ENCODE measurements at regions not wholly inside any gene's neighbourhood (a gene's known extent, or its start where the extent isn't known, plus 50 kb on each side); places are given as distances from the start of the nearest gene placed in this dataset.
"Not testable (repeated sequence)": the region's sequence is repeated elsewhere in the genome, so short reads cannot be mapped to it uniquely, and the experiment has no call there.

DNA sequence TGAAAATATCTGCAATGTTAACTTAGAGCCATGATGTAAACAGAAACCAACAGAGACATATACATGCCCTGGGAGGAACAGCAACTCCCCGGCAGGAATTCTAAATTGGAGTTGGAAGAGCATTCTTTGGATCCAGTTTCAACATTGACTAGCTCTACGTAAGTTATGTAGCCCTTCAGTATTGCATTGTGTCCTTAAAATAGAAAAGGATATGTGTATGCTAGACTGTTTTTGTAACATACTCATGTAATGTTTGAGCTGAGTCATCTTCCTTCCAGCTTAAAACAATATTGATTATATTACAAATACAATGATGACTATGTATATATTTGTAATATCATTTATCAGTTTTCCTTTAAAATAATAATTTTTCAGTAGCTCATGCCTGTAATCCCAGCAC lies 1422.2 kb upstream of the PCDH20 start:
- DNase-seq: no peak

DNA sequence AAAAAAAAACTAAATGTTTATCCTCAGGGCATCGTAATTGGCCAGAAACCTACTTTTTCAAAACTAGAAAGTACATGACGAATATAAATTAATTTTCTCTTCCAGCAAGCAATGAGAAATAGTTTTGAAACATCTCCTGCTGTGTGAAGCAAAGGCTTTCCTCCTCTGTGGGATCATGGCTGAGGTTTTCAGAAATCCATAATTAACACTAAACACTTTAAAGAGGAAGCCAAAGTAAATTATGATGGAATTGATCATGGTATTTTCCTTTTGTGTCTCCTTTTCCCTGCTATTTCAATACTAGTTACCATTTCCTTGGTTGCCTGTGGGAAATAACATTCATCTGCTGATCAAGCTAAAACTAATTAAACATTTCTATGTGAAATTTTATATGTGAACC lies 1413.8 kb upstream of the PCDH20 start:
- no peak for DNase-seq

DNA sequence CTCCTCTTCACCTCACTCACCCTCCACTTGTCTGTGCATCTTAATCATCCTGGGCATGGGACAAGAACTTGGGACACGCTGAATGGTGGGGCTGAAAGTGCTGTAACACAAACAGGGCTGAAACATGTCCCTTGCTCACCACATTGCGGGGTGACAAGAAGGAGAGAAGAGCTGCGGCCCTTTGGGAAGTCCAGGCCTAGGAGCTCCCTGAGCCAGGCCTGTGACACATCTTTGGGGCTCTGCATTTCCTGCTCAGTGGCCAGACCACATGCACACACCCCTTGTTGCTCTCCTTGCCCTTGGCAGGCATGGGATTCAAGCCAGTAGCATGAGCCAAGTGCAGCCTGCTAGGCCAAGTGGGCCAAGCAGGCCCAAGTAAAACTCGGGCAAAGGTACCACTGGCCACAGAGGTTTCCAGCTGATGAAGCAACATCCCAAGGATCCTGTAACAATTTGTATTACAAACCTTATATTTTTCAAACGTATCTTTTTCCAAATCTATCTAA lies 1384.3 kb upstream of the PCDH20 start:
- no peak for DNase-seq

DNA sequence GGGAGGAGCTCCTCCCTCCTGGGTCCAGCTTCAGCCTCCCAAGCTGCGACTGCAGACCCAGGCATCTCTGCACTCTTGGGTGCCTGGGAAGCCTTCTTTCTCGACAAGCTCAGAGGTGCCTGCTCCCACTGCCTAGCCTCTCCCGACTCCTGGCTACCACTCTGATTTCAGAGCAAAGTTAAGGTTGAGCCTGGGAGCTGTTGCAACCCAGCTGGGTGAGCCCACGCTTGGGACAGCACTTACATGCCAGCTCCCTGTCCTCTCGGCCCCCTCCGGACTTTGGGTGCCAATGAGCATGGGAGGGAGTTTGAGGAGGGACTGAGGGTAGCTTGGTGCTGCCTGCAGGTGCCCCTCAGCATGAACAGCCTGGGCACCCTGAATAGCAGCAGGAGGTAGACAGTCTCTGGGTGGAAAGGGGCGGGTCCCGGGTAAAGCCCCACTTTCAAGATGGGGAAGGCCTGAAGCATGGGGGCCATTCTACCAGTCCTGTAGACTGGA lies 1383.4 kb upstream of the PCDH20 start:
- no peak for DNase-seq

DNA sequence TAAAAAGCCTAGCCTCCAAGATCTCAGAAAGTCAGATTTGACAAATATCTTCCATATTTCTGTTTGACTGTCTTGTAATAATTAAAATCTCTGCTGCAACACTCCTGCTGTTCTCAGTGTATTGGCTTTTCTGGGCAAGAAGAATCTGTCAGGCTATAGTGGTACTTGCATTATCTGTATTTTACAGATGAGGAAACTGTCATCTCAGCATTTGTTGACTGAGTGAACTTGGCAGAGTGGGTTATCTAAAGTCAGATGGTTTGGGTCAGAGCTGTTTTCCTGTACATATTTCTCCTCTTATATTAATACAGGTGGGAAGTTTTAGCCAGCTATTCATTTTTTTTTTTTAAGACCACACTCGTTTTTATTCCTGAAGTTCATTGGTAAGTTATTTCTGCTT lies 1378.2 kb upstream of the PCDH20 start:
- DNase-seq: no peak

DNA sequence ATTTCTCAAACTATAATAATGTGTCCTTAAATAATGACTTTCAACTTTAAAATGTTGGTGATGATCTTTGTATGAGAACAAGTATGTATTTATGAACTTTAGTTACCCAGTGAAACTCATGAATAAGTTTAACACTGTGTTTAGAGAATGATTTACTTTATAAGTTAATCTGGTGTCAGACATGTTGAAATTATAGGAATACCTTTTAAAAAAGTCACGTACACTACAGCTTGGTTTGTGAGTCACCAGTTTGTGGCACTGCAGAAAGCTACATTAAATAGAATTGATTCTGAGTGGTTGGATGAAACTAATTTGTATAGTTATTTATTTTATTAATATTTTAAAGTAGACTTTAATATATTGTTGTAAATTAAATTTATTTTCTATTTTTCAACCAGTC lies 1366.2 kb upstream of the PCDH20 start:
- DNase-seq: no peak

DNA sequence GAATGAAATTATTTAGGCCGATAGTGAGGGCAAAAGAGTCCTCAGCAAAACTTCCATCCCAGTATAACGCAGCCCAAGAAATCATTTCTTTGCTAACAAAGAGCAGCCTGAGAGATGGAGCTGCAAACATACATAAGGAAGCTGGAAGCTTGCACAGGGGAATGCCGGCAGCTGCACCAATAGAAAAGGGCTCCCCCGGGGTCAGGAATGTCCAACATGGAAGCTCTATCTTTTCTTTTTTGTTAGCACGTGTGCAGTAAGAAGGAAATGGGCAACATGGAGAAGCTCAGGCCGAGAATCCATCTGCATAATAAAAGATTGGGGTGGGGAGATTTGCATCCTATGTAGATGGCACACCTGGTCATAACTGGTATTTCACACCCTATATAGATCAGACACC lies 1363.5 kb upstream of the PCDH20 start:
- DNase-seq: no peak

DNA sequence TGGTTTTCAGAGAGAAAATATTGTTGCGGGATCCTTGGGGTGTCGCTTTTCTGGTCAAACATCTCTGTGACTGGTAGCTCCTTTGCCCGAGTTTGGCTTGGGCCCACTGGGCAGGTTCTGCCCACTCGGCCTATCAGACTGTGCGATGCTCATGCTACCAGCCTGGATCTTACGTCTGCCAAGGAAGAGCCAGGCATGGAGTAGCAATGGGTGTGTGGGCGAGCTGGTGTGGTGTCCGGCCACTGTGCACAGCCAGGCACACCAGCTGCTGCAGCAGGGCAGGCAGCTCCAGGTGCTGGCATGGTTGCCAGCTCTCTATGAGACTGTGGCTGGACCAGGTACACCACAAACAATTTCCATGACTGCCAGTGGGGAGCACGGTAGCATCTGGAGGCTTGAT lies 1351.8 kb upstream of the PCDH20 start:
- DNase-seq: no peak

DNA sequence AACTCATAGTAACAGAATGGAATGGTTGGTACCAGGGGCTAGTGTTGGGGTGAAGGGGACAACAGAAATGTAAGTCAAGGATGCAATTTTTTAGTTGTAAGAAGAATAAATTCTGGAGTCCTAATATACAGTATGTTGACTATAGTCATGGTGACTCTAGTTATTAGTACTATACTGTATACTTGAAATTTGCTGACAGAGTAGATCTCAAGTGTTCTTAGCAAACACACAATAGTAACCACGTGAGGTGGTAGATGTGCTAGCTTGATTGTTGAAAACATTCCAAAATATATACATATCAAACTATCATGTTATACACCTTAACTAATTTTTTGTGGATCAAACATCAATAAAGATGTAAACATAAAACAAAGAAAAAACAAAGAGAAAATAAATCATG lies 1345.1 kb upstream of the PCDH20 start:
- no peak for DNase-seq

DNA sequence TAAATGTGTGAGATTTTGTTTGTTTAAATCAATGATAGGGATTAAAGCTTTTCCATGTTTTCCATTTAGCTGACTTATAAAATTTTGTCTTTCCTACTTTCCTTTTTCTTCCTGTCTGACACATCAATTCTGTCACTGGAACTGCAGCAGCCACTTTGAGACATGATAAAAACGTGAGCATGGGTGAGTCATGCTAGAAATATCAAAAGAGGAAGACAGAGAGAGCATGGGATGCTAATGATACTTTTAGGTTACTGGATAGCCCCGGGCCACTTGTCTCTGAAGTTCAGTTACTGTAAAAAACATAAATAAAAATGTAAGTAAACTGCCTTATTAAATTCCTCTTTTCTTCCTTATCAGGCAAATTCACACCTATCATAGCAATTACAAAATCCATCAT lies 1332.0 kb upstream of the PCDH20 start:
- no peak for DNase-seq

DNA sequence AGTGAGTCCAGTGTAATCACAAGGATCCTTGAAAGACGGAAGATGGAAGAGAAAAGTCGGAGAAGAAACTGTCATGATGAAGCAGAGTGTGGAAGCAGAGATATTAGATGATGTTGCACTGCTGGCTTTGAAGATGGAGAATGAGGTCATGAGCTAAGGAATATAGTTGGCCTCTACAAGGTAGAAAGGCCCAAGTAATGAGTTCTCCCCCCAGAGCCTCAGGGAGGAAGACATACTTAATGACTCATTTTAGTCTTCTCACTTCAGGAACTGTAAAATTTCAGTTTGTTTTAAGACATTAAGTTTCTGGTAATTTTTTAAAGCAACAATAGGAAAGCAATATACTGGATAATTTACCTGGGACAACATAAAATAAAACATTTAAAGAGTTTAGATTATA lies 1331.5 kb upstream of the PCDH20 start:
- no peak for DNase-seq

DNA sequence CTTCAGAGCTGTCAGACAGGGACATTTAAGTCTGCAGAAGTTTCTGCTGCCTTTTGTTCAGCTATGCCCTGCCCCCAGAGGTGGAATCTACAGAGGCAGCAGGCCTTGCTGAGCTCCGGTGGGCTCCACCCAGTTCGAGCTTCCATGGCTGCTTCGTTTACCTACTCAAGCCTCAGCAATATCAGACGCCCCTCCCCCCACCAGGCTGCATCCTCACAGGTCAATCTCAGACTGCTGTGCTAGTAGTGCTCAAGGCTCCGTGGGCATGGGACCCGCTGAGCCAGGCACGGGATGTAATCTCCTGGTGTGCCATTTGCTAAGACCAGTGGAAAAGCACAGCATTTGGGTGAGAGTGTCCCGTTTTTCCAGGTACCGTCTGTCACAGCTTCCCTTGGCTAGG lies 1314.1 kb upstream of the PCDH20 start:
- not testable (repeated sequence) for DNase-seq

DNA sequence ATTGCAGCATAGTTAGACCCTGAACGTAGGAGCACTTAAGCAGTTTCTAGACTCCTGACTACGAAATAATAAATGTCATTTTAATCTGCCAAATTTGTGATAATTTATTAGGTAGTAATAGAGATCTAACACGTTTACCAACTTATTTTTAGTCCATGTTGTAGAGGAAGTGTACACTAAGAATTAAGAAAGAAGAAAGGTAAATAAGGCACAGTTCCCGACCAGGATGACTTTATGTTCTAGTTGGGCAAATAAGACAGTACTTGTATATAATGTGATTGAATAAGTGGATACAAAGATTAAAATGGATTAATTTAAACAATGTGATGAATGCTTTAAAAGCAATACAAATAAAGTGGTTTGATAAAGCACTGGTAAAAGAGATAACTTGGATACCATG lies 1306.2 kb upstream of the PCDH20 start:
- DNase-seq: no peak

DNA sequence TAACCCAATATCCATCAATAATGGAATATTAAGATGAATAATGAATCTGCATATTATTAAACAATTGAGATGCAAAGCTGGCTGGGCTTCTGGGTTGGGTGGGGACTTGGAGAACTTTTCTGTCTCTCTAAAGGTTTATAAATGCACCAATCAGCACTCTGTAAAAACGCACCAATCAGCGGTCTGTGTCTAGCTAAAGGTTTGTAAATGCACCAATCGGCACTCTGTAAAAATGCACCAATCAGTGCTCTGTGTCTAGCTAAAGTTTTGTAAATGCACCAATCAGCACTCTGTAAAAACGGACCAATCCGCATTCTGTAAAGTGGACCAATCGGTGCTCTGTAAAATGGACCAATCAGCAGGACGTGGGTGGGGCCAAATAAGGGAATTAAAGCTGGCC lies 1296.3 kb upstream of the PCDH20 start:
- DNase-seq: not testable (repeated sequence)

DNA sequence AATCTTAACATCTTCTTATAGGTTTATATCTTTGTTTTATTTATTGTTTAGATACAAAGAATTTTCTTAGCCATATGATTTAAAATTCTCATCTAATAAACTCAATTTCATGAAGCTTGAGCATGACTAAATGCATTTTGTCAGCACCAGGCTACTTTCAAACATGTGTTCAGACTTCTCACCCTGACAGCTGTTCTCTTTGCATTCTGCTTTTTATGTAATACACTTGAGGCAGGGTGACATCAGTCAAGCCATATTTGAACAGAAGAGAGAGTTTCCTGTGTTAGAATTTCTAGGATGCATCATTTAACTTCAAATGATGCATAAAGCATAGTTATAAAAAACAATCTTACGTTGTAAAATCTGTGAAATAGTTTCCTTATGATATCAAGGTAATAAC lies 1295.1 kb upstream of the PCDH20 start:
- no peak for DNase-seq

DNA sequence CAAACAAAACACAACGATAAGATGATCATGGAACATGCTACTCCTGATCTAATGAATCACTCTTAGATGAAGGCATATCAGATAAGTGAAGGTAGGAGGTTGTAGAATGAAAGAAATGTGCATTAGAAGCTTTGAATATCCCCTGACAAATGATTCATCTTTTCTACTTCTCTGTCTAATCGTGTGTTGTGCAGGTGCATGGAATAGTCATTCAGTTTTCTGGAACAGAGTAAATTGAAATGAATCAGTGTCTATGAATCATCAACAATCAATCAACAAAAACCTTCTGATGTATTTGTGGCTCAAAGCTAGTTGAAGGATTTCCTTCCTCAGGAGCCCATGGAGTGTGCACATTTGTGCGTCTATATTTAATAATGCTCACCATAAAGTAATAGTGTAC lies 1290.4 kb upstream of the PCDH20 start:
- no peak for DNase-seq

DNA sequence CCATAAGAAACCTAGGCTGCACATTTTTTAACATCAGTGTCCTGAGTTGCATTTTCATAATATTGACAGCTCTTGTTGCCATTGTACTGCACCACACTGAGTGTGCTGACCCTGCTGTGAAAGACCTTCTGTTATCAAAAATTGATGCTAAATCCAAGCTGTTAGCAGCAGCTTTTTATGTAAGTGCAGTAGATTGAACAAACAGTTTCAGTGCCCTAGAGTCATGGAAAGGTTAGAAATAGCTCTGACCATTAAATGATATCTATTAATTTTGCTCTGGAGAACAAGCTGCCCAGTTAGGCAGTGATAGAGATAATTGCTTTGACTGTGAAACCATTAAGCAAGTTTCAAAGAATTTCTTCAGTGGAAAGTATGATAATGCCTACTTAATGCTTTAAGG lies 1289.2 kb upstream of the PCDH20 start:
- DNase-seq: no peak

DNA sequence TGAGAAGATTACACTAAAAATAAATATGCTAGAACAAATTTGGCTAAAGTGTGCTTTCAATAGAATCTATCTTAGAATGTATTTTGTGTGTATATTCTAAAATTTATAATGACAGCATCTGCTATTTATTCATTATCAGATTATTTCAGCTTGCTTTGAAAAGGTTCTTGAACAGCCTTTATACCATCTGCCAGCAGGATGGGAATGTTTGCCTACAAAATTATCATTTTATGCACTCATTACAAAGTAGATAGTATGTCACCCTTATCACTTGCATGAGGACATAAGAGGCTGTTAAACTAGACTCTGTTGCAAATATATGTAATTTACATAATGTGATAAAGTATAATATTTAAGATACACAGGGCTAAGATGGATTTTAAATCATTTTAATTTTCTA lies 1286.9 kb upstream of the PCDH20 start:
- DNase-seq: no peak

DNA sequence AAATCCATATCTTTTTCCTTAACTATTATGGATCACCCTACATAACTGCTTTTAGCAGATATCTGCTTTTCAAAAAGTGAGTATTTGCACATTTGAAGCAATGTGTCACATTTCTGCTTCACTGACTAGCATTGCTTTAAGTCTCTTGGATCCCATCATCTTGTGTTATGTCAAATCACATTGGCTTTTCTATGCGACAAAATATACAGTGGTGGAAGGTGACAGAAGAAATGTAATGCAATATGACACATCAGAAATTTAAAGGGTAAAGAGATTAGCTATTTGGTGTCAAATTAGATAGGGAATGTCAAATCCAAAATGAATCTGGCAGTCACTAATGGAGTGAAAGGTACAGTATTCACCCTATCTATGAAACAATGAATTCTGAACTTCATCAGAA lies 1282.1 kb upstream of the PCDH20 start:
- DNase-seq: no peak

DNA sequence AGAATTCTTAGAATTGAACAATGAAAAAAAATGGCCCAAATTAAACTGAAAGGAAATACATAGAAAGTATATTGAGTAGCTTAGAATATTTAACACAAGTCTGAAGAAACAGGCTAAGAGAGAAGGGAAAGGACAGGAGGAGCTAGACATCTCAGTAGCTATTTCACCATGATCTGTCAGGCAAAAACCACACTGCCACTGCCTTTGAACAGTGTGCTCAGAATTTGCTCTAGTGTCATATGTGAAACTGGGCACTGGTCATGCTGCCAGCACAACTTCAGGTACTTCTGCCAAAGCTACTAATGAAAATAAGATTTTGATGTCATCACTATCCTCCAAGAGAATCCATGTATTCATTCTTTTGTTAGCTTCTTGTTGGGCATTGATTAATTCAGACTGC lies 1280.8 kb upstream of the PCDH20 start:
- DNase-seq: no peak

DNA sequence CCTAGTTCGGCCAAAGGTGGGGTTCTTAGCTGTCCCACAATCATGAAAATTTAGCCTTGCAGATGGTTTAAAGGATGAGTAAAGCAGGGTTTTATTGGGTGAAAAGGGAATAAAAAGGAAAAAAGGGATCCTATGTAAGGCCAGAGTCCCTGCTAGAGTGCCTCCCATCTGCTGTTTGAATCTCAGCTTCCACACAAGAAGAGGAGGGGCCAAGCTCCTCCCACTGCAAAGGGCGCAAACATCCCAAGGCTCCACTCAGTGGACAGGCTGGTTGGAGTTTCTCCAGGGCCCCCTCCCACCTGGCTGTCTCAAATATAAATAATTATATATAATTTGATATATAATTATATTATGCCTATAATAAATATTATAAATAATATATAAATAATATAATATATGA lies 1272.1 kb upstream of the PCDH20 start:
- no peak for DNase-seq

DNA sequence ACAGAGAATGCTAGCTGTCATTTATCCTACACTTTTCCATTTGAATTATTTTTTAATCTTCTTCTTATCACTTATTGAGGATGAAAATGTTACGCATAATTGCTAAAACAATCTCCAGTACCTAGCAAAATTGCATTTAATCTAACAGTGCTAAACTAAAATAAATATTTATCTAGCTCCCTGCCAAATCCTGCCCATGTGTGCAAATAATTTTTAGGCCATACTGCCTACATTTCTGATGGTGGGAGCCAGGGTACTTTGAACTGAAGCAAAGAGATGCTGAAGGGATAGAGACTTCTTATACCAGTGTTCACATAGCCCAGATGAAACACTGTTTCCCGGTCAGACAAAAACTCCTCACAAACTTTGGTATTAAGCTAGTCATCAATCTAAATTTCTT lies 1268.7 kb upstream of the PCDH20 start:
- DNase-seq: no peak

DNA sequence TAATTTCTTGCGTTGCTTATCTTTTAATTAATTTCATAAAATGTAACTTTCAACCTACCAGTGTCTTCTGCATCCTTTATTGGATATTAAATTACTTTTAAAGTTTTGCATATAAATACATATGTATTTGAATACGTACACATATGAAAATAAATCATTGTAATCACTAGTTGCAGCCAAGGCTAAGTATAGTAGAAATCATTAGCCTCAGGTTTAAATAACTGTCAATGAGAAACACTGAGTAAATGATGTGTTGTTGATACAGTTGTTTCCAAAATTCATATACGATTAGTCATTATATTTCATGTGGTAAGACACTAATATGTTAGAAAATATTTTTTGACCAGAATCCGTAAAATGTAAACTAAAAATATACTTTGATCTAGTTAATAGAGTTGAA lies 1267.1 kb upstream of the PCDH20 start:
- no peak for DNase-seq

DNA sequence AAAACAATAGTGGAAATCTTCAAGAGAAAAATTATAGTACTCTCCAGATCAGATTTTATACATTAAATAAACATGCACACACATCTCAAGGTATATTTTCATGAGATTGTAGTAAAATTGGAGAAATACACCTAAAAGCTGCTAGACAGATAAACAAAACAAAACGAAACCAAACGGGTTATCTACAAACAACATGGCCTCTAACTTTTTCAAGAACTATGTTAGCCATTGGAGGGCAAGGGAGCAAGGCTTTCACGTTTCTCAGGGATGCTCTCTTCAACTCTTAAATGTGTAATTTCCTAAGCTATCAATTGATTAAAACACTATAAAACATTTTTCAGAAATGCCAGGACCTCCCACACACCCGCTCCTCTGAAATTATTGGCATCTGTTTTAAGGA lies 1262.4 kb upstream of the PCDH20 start:
- DNase-seq: no peak

DNA sequence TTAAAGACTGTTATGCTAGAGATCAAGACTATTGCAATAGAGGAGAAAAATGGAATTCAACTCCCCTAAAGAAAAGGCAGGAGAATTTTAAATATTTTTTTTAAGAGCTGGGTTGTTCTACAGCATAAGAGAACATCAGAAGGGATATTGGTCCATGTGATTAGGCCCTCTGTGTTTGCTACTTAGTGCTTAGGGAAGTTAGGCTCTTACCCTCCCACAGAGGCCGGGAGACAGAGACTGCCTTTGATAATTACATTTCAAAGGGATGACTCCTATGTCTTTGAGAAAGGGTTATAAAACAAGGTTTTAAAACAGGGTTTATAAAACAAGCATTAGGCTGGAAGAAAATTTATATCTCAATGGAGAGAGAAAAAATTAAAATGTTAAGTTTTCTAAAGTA lies 1248.1 kb upstream of the PCDH20 start:
- no peak for DNase-seq
